Effector memory CD4-positive, alpha-beta T cell (primary cell): ENCODE measurements at regions not wholly inside any gene's neighbourhood (a gene's known extent, or its start where the extent isn't known, plus 50 kb on each side); places are given as distances from the start of the nearest gene placed in this dataset.

ENCODE experiments used
- DNase-seq, 3 donors: peaks; one replicate each; pipeline ENCODE4 v3.0.0-alpha.2; 2020
- H3K27ac ChIP-seq: 2 replicates; pipeline ENCODE4 v1.7.0; 2013; ENCODE audit warnings: mild to moderate bottlenecking, low read length, moderate library complexity; ENCODE audit not compliant: insufficient read depth, poor library complexity, severe bottlenecking
- H3K27me3 ChIP-seq: replicated peaks from 2 replicates; pipeline ENCODE4 v1.7.0; 2013; ENCODE audit warnings: mild to moderate bottlenecking, low read length; ENCODE audit not compliant: insufficient read depth, control insufficient read depth, poor library complexity, severe bottlenecking
- H3K36me3 ChIP-seq: 2 replicates; pipeline ENCODE4 v1.7.0; 2013; ENCODE audit warnings: mild to moderate bottlenecking, low read length, moderate library complexity; ENCODE audit not compliant: control insufficient read depth, insufficient read depth
- H3K4me1 ChIP-seq: 2 replicates; pipeline ENCODE4 v1.7.0; 2013; ENCODE audit warnings: low read length, mild to moderate bottlenecking; ENCODE audit not compliant: control insufficient read depth, insufficient read depth, poor library complexity, severe bottlenecking
- H3K4me3 ChIP-seq: 2 replicates; pipeline ENCODE4 v1.7.0; 2013; ENCODE audit warnings: low read length, low read depth, mild to moderate bottlenecking; ENCODE audit not compliant: insufficient read depth, poor library complexity, severe bottlenecking
- H3K9me3 ChIP-seq: 2 replicates; pipeline ENCODE4 v1.7.0; 2013; ENCODE audit warnings: mild to moderate bottlenecking, low read length, moderate library complexity; ENCODE audit not compliant: control insufficient read depth

- peak overlapping the region; percentile 97 for H3K27ac ChIP-seq
These were observed 295.5 kb downstream of the ETS1 start for GRCh38 chr11:128291835-128292234.

GRCh38 chr11:128291007-128291406, 296.4 kb downstream of the ETS1 start:
- H3K27ac ChIP-seq, result peak overlapping the region; percentile 97
- no peaks in the 10 kb centered on the region for H3K9me3 ChIP-seq
- H3K4me1 ChIP-seq, result peaks cover 47% of the 10 kb centered on the region
- no peak for DNase-seq
- peak overlapping the region; percentile 39 for H3K4me3 ChIP-seq
- H3K27me3 ChIP-seq, result no peaks in the 10 kb centered on the region
- no peaks in the 10 kb centered on the region for H3K36me3 ChIP-seq

More at GRCh38 chr11:128291835-128292234, 295.5 kb downstream of the ETS1 start:
- H3K27me3 ChIP-seq, result no peaks in the 10 kb centered on the region
- peak in 1 of 3 donors; percentile 43 for DNase-seq
- no peak overlapping the region for H3K4me3 ChIP-seq
- H3K4me1 ChIP-seq, result peaks cover 50% of the 10 kb centered on the region
- H3K36me3 ChIP-seq, result no peaks in the 10 kb centered on the region
- no peaks in the 10 kb centered on the region for H3K9me3 ChIP-seq

GRCh38 chr11:128290106-128290840, 297.1 kb downstream of the ETS1 start:
- Histone ChIP-seq H3K27me3 (no peaks in the 10 kb centered on the region), H3K4me3 (peak overlapping the region; percentile 39), H3K9me3 (no peaks in the 10 kb centered on the region), H3K36me3 (no peaks in the 10 kb centered on the region), H3K4me1 (peaks cover 51% of the 10 kb centered on the region), H3K27ac (peak overlapping the region; percentile 97)
- DNase-seq, result peak; percentile 46 to 55 (median 53)

GRCh38 chr11:128289048-128289447, 298.3 kb downstream of the ETS1 start:
- DNase-seq, result no peak
- Histone ChIP-seq H3K36me3 (no peaks in the 10 kb centered on the region), H3K27me3 (no peaks in the 10 kb centered on the region), H3K4me3 (no peak overlapping the region), H3K27ac (peak overlapping the region; percentile 97), H3K4me1 (peaks cover 58% of the 10 kb centered on the region), H3K9me3 (no peaks in the 10 kb centered on the region)

- Histone ChIP-seq H3K4me1 (peaks cover 58% of the 10 kb centered on the region), H3K27ac (no peak overlapping the region), H3K9me3 (no peaks in the 10 kb centered on the region), H3K36me3 (no peaks in the 10 kb centered on the region), H3K4me3 (no peak overlapping the region), H3K27me3 (no peaks in the 10 kb centered on the region)
- DNase-seq, result no peak
These were observed 299.0 kb downstream of the ETS1 start for GRCh38 chr11:128288368-128288767.

- no peak overlapping the region for H3K4me3 ChIP-seq
- peaks cover 32% of the 10 kb centered on the region for H3K4me1 ChIP-seq
- H3K27me3 ChIP-seq, result no peaks in the 10 kb centered on the region
- H3K36me3 ChIP-seq, result no peaks in the 10 kb centered on the region
- H3K9me3 ChIP-seq, result no peaks in the 10 kb centered on the region
- H3K27ac ChIP-seq, result no peak overlapping the region
- DNase-seq, result no peak
These were observed 302.0 kb downstream of the ETS1 start for GRCh38 chr11:128285321-128285720.

- no peaks in the 10 kb centered on the region for H3K27me3 ChIP-seq
- H3K27ac ChIP-seq, result no peak overlapping the region
- H3K4me3 ChIP-seq, result no peak overlapping the region
- peaks cover 26% of the 10 kb centered on the region for H3K4me1 ChIP-seq
- no peaks in the 10 kb centered on the region for H3K9me3 ChIP-seq
- no peaks in the 10 kb centered on the region for H3K36me3 ChIP-seq
- no peak for DNase-seq
These were observed 302.7 kb downstream of the ETS1 start for GRCh38 chr11:128284634-128285033.

GRCh38 chr11:128283451-128283850, 303.9 kb downstream of the ETS1 start:
- H3K36me3 ChIP-seq, result no peaks in the 10 kb centered on the region

GRCh38 chr11:128282053-128282452, 305.3 kb downstream of the ETS1 start:
- Histone ChIP-seq H3K9me3 (no peaks in the 10 kb centered on the region), H3K27me3 (no peaks in the 10 kb centered on the region), H3K4me1 (peaks cover 17% of the 10 kb centered on the region), H3K27ac (no peak overlapping the region), H3K36me3 (no peaks in the 10 kb centered on the region), H3K4me3 (no peak overlapping the region)
- no peak for DNase-seq

More at GRCh38 chr11:128283451-128283850, 303.9 kb downstream of the ETS1 start:
- DNase-seq, result no peak
- H3K9me3 ChIP-seq, result no peaks in the 10 kb centered on the region
- H3K27me3 ChIP-seq, result no peaks in the 10 kb centered on the region
- no peak overlapping the region for H3K4me3 ChIP-seq
- no peak overlapping the region for H3K27ac ChIP-seq
- H3K4me1 ChIP-seq, result peaks cover 17% of the 10 kb centered on the region

GRCh38 chr11:128279866-128280265, 307.5 kb downstream of the ETS1 start:
- Histone ChIP-seq H3K9me3 (no peaks in the 10 kb centered on the region), H3K27me3 (no peaks in the 10 kb centered on the region), H3K27ac (no peak overlapping the region), H3K36me3 (no peaks in the 10 kb centered on the region), H3K4me3 (no peak overlapping the region), H3K4me1 (peaks cover 4% of the 10 kb centered on the region)
- no peak for DNase-seq
